ENCODE measurements at regions not wholly inside any gene's neighbourhood (a gene's known extent, or its start where the extent isn't known, plus 50 kb on each side); places are given as distances from the start of the nearest gene placed in this dataset.

DNA sequence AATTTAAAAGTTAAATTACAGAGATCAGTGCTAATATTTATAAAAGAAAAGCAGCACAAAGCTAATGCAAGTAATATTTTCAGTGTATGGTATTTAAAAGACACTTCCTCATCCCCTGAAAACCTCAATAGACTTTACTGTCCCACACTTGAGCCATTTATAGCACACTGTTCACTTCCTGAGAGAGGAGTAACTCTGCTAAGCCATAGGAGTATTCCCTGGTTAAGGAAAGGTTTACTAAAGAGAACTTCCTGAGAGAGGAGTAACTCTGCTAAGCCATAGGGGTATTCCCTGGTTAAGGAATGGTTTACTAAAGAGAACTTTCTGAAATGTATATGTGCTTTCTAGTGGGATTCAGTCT, 159.4 kb downstream of the NHLRC3 start:
- no peak overlapping the region for H3K9ac ChIP-seq (ENCODE audit: insufficient read depth in 1 of 2, low read depth in 2 of 2, low read length in 2 of 2)
- no peaks in the 10 kb centered on the region for H3K36me3 ChIP-seq (ENCODE audit: control insufficient read depth, insufficient read depth, low read length)
- H3K4me2 ChIP-seq (ENCODE audit: insufficient read depth, low read length): no peak overlapping the region
- DNase-seq (ENCODE audit: extremely low read depth in 1 of 4, low spot score in 3 of 4) (no peak), FAIRE-seq (no peak), ATAC-seq (no peak)
- H2AFZ ChIP-seq (ENCODE audit: low read depth, low read length): no peak overlapping the region
- H3K4me3 ChIP-seq: no peak overlapping the region
- in situ Hi-C loops (cut with MboI): no loop called here
- no peaks in the 10 kb centered on the region for H3K27me3 ChIP-seq (ENCODE audit: control insufficient read depth in 2 of 2, insufficient read depth in 2 of 2, low read length in 2 of 2)
- ChIA-PET POLR2A (no interaction called here), CTCF (ENCODE audit: low intra/inter-chr PET ratio) (no interaction called here)
- H4K20me1 ChIP-seq (replicated peaks; ENCODE audit: control insufficient read depth, insufficient read depth, low read length): no peaks in the 10 kb centered on the region
- TF ChIP-seq NFIC (IDR thresholded peaks at IDR 0.05) (no peak), FOXA1 (IDR thresholded peaks at IDR 0.05; ENCODE audit: borderline replicate concordance) (no peak), BRD4 (IDR thresholded peaks at IDR 0.05) (no peak), GTF2E2 (tag; IDR thresholded peaks at IDR 0.05) (no peak), NR2F6 (CRISPR knock-in tag; IDR thresholded peaks at IDR 0.05) (no peak)
- H3K79me2 ChIP-seq (ENCODE audit: control insufficient read depth, insufficient read depth, low read length): no peaks in the 10 kb centered on the region
- no TSS peak for BruUV-seq (replicated peaks)
- intact Hi-C loops (cut with micrococcal nuclease): no loop called here
- H3K9me3 ChIP-seq (replicated peaks; ENCODE audit: control insufficient read depth, insufficient read depth, low read depth, low read length): no peaks in the 10 kb centered on the region
- H3K9me1 ChIP-seq (ENCODE audit: control insufficient read depth, insufficient read depth, low read length): no peaks in the 10 kb centered on the region
- H3K27ac ChIP-seq (ENCODE audit: extremely low read depth, low read depth, low read length): no peak overlapping the region
- H3K4me1 ChIP-seq (replicated peaks in 1 of 2; ENCODE audit: control insufficient read depth in 2 of 2, insufficient read depth in 2 of 2, low read length in 2 of 2): no peaks in the 10 kb centered on the region

DNA sequence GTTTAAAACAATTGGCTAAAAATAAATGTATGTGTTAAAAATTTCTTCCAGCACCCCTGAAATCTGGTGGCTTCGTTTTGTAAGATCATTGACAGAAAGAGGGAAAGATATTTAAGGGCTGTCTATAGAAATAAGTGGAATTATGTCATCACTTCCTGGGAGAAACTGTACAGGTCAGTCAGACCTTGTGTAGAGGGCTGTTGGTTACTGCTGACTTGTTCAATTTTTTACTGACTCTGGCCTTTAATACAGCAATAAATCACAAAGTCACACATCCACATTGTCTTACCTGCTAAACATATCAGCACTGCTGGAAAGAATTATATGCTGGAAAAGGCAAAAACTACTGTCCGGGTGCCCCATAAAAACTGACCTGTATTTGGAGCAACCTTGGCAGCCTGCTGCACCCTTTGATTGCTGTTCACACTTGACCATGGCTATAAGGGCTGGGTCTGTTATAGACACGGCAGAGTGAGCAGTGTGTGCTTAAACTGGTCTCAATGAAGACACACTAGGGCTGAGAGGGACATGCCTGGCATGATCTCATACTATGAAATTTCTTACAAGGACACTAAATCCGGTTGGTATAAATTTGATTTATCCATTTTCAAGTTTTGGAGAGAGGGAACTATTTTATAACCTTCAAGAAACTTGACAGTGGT, 162.1 kb downstream of the NHLRC3 start:
- Histone ChIP-seq H3K4me1 (replicated peaks in 1 of 2; ENCODE audit: control insufficient read depth in 2 of 2, insufficient read depth in 2 of 2, low read length in 2 of 2) (no peaks in the 10 kb centered on the region), H3K79me2 (ENCODE audit: control insufficient read depth, insufficient read depth, low read length) (no peaks in the 10 kb centered on the region), H3K4me3 (no peak overlapping the region), H3K27ac (ENCODE audit: extremely low read depth, low read depth, low read length) (no peak overlapping the region), H3K9ac (ENCODE audit: insufficient read depth in 1 of 2, low read depth in 2 of 2, low read length in 2 of 2) (no peak overlapping the region), H4K20me1 (replicated peaks; ENCODE audit: control insufficient read depth, insufficient read depth, low read length) (no peaks in the 10 kb centered on the region), H3K36me3 (ENCODE audit: control insufficient read depth, insufficient read depth, low read length) (no peaks in the 10 kb centered on the region), H2AFZ (ENCODE audit: low read depth, low read length) (no peak overlapping the region), H3K4me2 (ENCODE audit: insufficient read depth, low read length) (no peak overlapping the region), H3K9me1 (ENCODE audit: control insufficient read depth, insufficient read depth, low read length) (no peaks in the 10 kb centered on the region), H3K27me3 (ENCODE audit: control insufficient read depth in 2 of 2, insufficient read depth in 2 of 2, low read length in 2 of 2) (no peaks in the 10 kb centered on the region), H3K9me3 (replicated peaks; ENCODE audit: control insufficient read depth, insufficient read depth, low read depth, low read length) (no peaks in the 10 kb centered on the region)
- DNase-seq (ENCODE audit: extremely low read depth in 1 of 4, low spot score in 3 of 4): no peak
- BruUV-seq (replicated peaks): no TSS peak
- ChIA-PET POLR2A (no interaction called here), CTCF (ENCODE audit: low intra/inter-chr PET ratio) (no interaction called here)
- FAIRE-seq: no peak
- TF ChIP-seq, protein P1, sequence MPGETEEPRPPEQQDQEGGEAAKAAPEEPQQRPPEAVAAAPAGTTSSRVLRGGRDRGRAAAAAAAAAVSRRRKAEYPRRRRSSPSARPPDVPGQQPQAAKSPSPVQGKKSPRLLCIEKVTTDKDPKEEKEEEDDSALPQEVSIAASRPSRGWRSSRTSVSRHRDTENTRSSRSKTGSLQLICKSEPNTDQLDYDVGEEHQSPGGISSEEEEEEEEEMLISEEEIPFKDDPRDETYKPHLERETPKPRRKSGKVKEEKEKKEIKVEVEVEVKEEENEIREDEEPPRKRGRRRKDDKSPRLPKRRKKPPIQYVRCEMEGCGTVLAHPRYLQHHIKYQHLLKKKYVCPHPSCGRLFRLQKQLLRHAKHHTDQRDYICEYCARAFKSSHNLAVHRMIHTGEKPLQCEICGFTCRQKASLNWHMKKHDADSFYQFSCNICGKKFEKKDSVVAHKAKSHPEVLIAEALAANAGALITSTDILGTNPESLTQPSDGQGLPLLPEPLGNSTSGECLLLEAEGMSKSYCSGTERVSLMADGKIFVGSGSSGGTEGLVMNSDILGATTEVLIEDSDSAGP (CRISPR knock-in tag; IDR thresholded peaks at IDR 0.05): no peak
- TF ChIP-seq ATF1 (CRISPR knock-in tag; IDR thresholded peaks at IDR 0.05): no peak
- TF ChIP-seq ATF1 (tag; IDR thresholded peaks at IDR 0.05): no peak
- no peak for TF ChIP-seq PHB (CRISPR knock-in tag; IDR thresholded peaks at IDR 0.05)
- no peak for TF ChIP-seq GABPB2 (CRISPR knock-in tag; conservative IDR thresholded peaks at IDR 0.05)
- TF ChIP-seq SIX5 (IDR thresholded peaks at IDR 0.05; ENCODE audit: borderline replicate concordance in 1 of 2, insufficient read depth in 1 of 2, low read depth in 1 of 2, low read length in 2 of 2): no peak
- WGBS (ENCODE audit: insufficient coverage, low coverage, missing lambda C conversion rate): 0% methylated on average over 3 of the region's 4 CpGs
- in situ Hi-C loops (cut with MboI): no loop called here
- no peak for ATAC-seq
- intact Hi-C loops (cut with micrococcal nuclease): no loop called here
